HEK293 (cell line): ENCODE measurements at regions not wholly inside any gene's neighbourhood (a gene's known extent, or its start where the extent isn't known, plus 50 kb on each side); places are given as distances from the start of the nearest gene placed in this dataset.

ENCODE experiments used
- CTCF ChIA-PET: fragments of 350-600 bp; formaldehyde crosslinking; extraction: SDS; loops from one replicate; lab custom pipeline; 2021; ENCODE audit warnings: antibody characterized with exemption; lab: Yijun Ruan, JAX
- POLR2A ChIA-PET: fragments of 300-600 bp; formaldehyde crosslinking; extraction: SDS; loops from one replicate; lab custom pipeline; 2020; ENCODE audit warnings: antibody characterized with exemption, inconsistent platforms; lab: Yijun Ruan, JAX
- H3K27ac ChIP-seq: fragments of 200-500 bp; sonication (Bioruptor generic); 2 replicates; pipeline ENCODE4 v1.5.1; 2014; ENCODE audit warnings: low read depth, low read length, control low read depth, inconsistent platforms; ENCODE audit errors: extremely low read depth
- H3K36me3 ChIP-seq, 2 experiments: fragments of 200-500 bp in 1 of 2; sonication (Bioruptor generic) in 1 of 2; 1 replicate in 1 of 2; 2 replicates in 1 of 2; pipeline ENCODE4 v1.5.1; 2014 to 2017; ENCODE audit warnings: inconsistent platforms in 2 of 2, low read length in 2 of 2; ENCODE audit not compliant: control insufficient read depth in 2 of 2, insufficient read depth in 1 of 2
- H3K4me1 ChIP-seq: fragments of 200-500 bp; sonication (Bioruptor generic); 2 replicates; pipeline ENCODE4 v1.5.1; 2014; ENCODE audit warnings: mild to moderate bottlenecking, low read length, inconsistent platforms; ENCODE audit not compliant: control insufficient read depth, insufficient read depth
- H3K4me3 ChIP-seq: 2 replicates; pipeline ENCODE4 v1.5.1; 2011; ENCODE audit warnings: low read depth, mild to moderate bottlenecking, control low read depth, low read length, moderate library complexity
- H3K9me3 ChIP-seq: fragments of 200-500 bp; sonication (Bioruptor generic); 2 replicates; pipeline ENCODE4 v1.5.1; 2014; ENCODE audit warnings: low read depth, low read length, inconsistent platforms; ENCODE audit not compliant: control insufficient read depth, insufficient read depth
- GLI4 ChIP-seq: fragments of 450-650 bp; formaldehyde crosslinking; IDR thresholded peaks from 2 replicates; pipeline ENCODE4 v1.5.1; 2016; ENCODE audit warnings: missing biosample characterization, missing genetic modification characterization
- IKZF3 ChIP-seq: fragments of 450-650 bp; IDR thresholded peaks from 2 replicates; pipeline ENCODE4 v1.5.0; 2018; ENCODE audit warnings: missing biosample characterization, mild to moderate bottlenecking, missing genetic modification characterization, moderate library complexity
- INSM2 ChIP-seq: fragments of 450-650 bp; formaldehyde crosslinking; IDR thresholded peaks from 2 replicates; pipeline ENCODE4 v1.5.1; 2016; ENCODE audit warnings: missing biosample characterization, missing genetic modification characterization
- OSR2 ChIP-seq: fragments of 450-650 bp; formaldehyde crosslinking; IDR thresholded peaks from 2 replicates; pipeline ENCODE4 v1.5.1; 2016; ENCODE audit warnings: missing biosample characterization, missing genetic modification characterization
- PRDM1 ChIP-seq: fragments of 450-650 bp; formaldehyde crosslinking; IDR thresholded peaks from 2 replicates; pipeline ENCODE4; 2016; ENCODE audit warnings: missing biosample characterization, missing genetic modification characterization
- SP7 ChIP-seq: fragments of 450-650 bp; formaldehyde crosslinking; IDR thresholded peaks from 2 replicates; pipeline ENCODE4 v1.5.1; 2016; ENCODE audit warnings: missing biosample characterization, missing genetic modification characterization
- TCF7L2 ChIP-seq: IDR thresholded peaks from 2 replicates; pipeline ENCODE4 v1.6.1; 2011; ENCODE audit warnings: low read depth, mild to moderate bottlenecking, inconsistent platforms, low read length, moderate library complexity, borderline replicate concordance
- ZBTB48 ChIP-seq: fragments of 450-650 bp; formaldehyde crosslinking; IDR thresholded peaks from 2 replicates; pipeline ENCODE4 v1.5.1; 2016; ENCODE audit warnings: missing biosample characterization, missing genetic modification characterization
- ZFP41 ChIP-seq: fragments of 450-650 bp; formaldehyde crosslinking; IDR thresholded peaks from 2 replicates; pipeline ENCODE4 v1.5.1; 2016; ENCODE audit warnings: missing biosample characterization, missing genetic modification characterization, borderline replicate concordance
- ZIC2 ChIP-seq: fragments of 450-650 bp; formaldehyde crosslinking; IDR thresholded peaks from 2 replicates; pipeline ENCODE4 v1.5.1; 2016; ENCODE audit warnings: missing biosample characterization, missing genetic modification characterization
- ZNF155 ChIP-seq: fragments of 450-650 bp; formaldehyde crosslinking; IDR thresholded peaks from 2 replicates; pipeline ENCODE4 v1.5.1; 2016; ENCODE audit warnings: missing biosample characterization, missing genetic modification characterization
- ZNF157 ChIP-seq: fragments of 450-650 bp; formaldehyde crosslinking; IDR thresholded peaks from 2 replicates; pipeline ENCODE4 v1.5.1; 2016; ENCODE audit warnings: missing biosample characterization, missing genetic modification characterization
- ZNF16 ChIP-seq: fragments of 450-650 bp; formaldehyde crosslinking; IDR thresholded peaks from 2 replicates; pipeline ENCODE4 v1.5.1; 2016; ENCODE audit warnings: low read depth, missing biosample characterization, missing genetic modification characterization
- ZNF23 ChIP-seq: fragments of 450-650 bp; formaldehyde crosslinking; IDR thresholded peaks from 2 replicates; pipeline ENCODE4 v1.5.1; 2016; ENCODE audit warnings: missing biosample characterization, missing genetic modification characterization, borderline replicate concordance
- ZNF239 ChIP-seq: fragments of 450-650 bp; formaldehyde crosslinking; IDR thresholded peaks from 2 replicates; pipeline ENCODE4 v1.5.1; 2016; ENCODE audit warnings: missing biosample characterization, missing genetic modification characterization
- ZNF292 ChIP-seq: fragments of 450-650 bp; formaldehyde crosslinking; IDR thresholded peaks from 2 replicates; pipeline ENCODE4 v1.5.1; 2016; ENCODE audit warnings: low read depth, missing biosample characterization, missing genetic modification characterization, borderline replicate concordance
- ZNF366 ChIP-seq: fragments of 450-650 bp; formaldehyde crosslinking; conservative IDR thresholded peaks from 2 replicates; pipeline ENCODE4 v1.5.1; 2016; ENCODE audit warnings: missing biosample characterization, missing genetic modification characterization
- ZNF391 ChIP-seq: fragments of 450-650 bp; formaldehyde crosslinking; IDR thresholded peaks from 2 replicates; pipeline ENCODE4 v1.5.1; 2016; ENCODE audit warnings: low read depth, missing biosample characterization, missing genetic modification characterization, borderline replicate concordance
- ZNF394 ChIP-seq: fragments of 450-650 bp; formaldehyde crosslinking; IDR thresholded peaks from 2 replicates; pipeline ENCODE4 v1.5.1; 2016; ENCODE audit warnings: missing biosample characterization, missing genetic modification characterization, mild to moderate bottlenecking, moderate library complexity, borderline replicate concordance
- ZNF426 ChIP-seq: fragments of 450-650 bp; formaldehyde crosslinking; IDR thresholded peaks from 2 replicates; pipeline ENCODE4 v1.5.1; 2017; ENCODE audit warnings: missing biosample characterization, missing genetic modification characterization, mild to moderate bottlenecking, inconsistent platforms, moderate library complexity
- ZNF501 ChIP-seq: fragments of 450-650 bp; formaldehyde crosslinking; IDR thresholded peaks from 2 replicates; pipeline ENCODE4 v1.5.1; 2016; ENCODE audit warnings: missing biosample characterization, missing genetic modification characterization
- ZNF549 ChIP-seq: fragments of 450-650 bp; IDR thresholded peaks from 2 replicates; pipeline ENCODE4 v1.5.1; 2018; ENCODE audit warnings: missing biosample characterization, missing genetic modification characterization, mild to moderate bottlenecking, inconsistent platforms, moderate library complexity
- ZSCAN4 ChIP-seq: fragments of 450-650 bp; formaldehyde crosslinking; IDR thresholded peaks from 2 replicates; pipeline ENCODE4 v1.5.1; 2017; ENCODE audit warnings: missing biosample characterization, missing genetic modification characterization

DNA sequence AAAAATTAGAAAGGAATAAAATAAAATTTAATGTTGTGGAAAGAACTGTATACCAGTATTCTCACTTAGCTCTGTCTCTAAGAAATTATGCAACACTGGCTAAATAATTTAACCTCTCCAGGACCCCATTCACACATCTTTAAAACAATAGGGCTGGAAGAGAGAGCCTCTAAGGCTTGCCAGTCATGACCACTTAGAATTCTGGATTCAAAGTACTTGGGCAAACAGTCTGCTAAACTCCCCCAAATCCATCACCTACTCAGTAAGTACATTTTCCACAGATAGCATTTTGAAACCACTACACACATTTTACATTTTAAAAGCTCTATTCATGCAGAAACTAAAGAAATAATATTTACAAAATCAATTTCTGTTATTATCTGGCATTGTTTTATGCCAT, 291.7 kb downstream of the TMEM167A start:
- CTCF ChIA-PET: no interaction called here
- Histone ChIP-seq H3K4me1 (peaks cover 5% of the 10 kb centered on the region; the same call in 1 of the 2 replicates), H3K27ac (no peak overlapping the region), H3K9me3 (no peaks in the 10 kb centered on the region), H3K36me3 (no peaks in the 10 kb centered on the region), H3K4me3 (no peak overlapping the region)
- POLR2A ChIA-PET: no interaction called here
- TF ChIP-seq ZSCAN4: no peak
- TF ChIP-seq ZNF157: no peak
- TF ChIP-seq, all 188 proteins: peak for 0

- no peaks in the 10 kb centered on the region for H3K36me3 ChIP-seq
- CTCF ChIA-PET: no interaction called here
- H3K9me3 ChIP-seq: no peaks in the 10 kb centered on the region
- H3K4me3 ChIP-seq: no peak overlapping the region
- peaks cover 5% of the 10 kb centered on the region; the same call in 1 of the 2 replicates for H3K4me1 ChIP-seq
- POLR2A ChIA-PET: no interaction called here
- no peak overlapping the region for H3K27ac ChIP-seq
- no peak for TF ChIP-seq ZNF292
- no peak for TF ChIP-seq ZIC2 (tag by site-specific recombination)
- TF ChIP-seq ZNF391 (tag by site-specific recombination): no peak
- no peak for TF ChIP-seq GLI4 (tag by site-specific recombination)
- no peak for TF ChIP-seq SP7 (tag by site-specific recombination)
- TF ChIP-seq ZNF501 (tag by site-specific recombination): no peak
- no peak for TF ChIP-seq ZNF16 (tag by site-specific recombination)
- TF ChIP-seq ZNF155 (tag by site-specific recombination): no peak
- no peak for TF ChIP-seq INSM2 (tag by site-specific recombination)
- TF ChIP-seq OSR2 (tag by site-specific recombination): no peak
- TF ChIP-seq ZNF23 (tag by site-specific recombination): no peak
- no peak for TF ChIP-seq PRDM1 (tag by site-specific recombination)
- no peak for TF ChIP-seq TCF7L2
- no peak for TF ChIP-seq ZNF549 (tag by site-specific recombination)
Measured at GRCh38 chr5:82784521-82784920, 292.7 kb downstream of the TMEM167A start.

GRCh38 chr5:82777106-82777505, 300.1 kb downstream of the TMEM167A start:
- TF ChIP-seq ZFP41 (tag by site-specific recombination) (no peak), ZNF394 (tag by site-specific recombination) (no peak), ZNF366 (tag by site-specific recombination) (no peak), ZNF239 (tag by site-specific recombination) (no peak), IKZF3 (no peak), ZBTB48 (tag by site-specific recombination) (no peak), ZNF426 (tag by site-specific recombination) (no peak)
- Histone ChIP-seq H3K27ac (no peak overlapping the region), H3K4me3 (no peak overlapping the region), H3K4me1 (no peaks in the 10 kb centered on the region), H3K9me3 (no peaks in the 10 kb centered on the region), H3K36me3 (no peaks in the 10 kb centered on the region)
- POLR2A ChIA-PET: no interaction called here
- CTCF ChIA-PET: interaction anchor here (1.1 kb wide), 1 partner anchor 16 kb away, joined by 3 read pairs; no protein-coding TSS in a partner anchor
